Panc1 (cell line): ENCODE measurements at regions not wholly inside any gene's neighbourhood (a gene's known extent, or its start where the extent isn't known, plus 50 kb on each side); places are given as distances from the start of the nearest gene placed in this dataset.

Source experiments
- POLR2AphosphoS5 ChIP-seq: IDR thresholded peaks from 2 replicates; pipeline ENCODE4 v1.6.1; 2012; ENCODE audit warnings: mild to moderate bottlenecking, low read depth, low read length, moderate library complexity
- TF ChIP-seq, protein P1 (sequence below): fragments of 450-650 bp; IDR thresholded peaks from 2 replicates; pipeline ENCODE4 v1.5.1; 2017; ENCODE audit warnings: mild to moderate bottlenecking
- TF ChIP-seq, protein P2 (sequence below), 2 experiments: IDR thresholded peaks; 2 replicates each; pipeline ENCODE4 v1.6.1; 2011 to 2012; ENCODE audit warnings: low read depth in 2 of 2, control low read depth in 1 of 2, low read length in 1 of 2, mild to moderate bottlenecking in 1 of 2, moderate library complexity in 1 of 2; ENCODE audit not compliant: insufficient read depth in 1 of 2

GRCh38 chr14:66036547-66036946 lies 449.6 kb upstream of the CCDC196 start:
- TF ChIP-seq, protein P1, sequence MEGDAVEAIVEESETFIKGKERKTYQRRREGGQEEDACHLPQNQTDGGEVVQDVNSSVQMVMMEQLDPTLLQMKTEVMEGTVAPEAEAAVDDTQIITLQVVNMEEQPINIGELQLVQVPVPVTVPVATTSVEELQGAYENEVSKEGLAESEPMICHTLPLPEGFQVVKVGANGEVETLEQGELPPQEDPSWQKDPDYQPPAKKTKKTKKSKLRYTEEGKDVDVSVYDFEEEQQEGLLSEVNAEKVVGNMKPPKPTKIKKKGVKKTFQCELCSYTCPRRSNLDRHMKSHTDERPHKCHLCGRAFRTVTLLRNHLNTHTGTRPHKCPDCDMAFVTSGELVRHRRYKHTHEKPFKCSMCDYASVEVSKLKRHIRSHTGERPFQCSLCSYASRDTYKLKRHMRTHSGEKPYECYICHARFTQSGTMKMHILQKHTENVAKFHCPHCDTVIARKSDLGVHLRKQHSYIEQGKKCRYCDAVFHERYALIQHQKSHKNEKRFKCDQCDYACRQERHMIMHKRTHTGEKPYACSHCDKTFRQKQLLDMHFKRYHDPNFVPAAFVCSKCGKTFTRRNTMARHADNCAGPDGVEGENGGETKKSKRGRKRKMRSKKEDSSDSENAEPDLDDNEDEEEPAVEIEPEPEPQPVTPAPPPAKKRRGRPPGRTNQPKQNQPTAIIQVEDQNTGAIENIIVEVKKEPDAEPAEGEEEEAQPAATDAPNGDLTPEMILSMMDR, result no peak
- no peak for TF ChIP-seq POLR2AphosphoS5
- TF ChIP-seq, protein P2, sequence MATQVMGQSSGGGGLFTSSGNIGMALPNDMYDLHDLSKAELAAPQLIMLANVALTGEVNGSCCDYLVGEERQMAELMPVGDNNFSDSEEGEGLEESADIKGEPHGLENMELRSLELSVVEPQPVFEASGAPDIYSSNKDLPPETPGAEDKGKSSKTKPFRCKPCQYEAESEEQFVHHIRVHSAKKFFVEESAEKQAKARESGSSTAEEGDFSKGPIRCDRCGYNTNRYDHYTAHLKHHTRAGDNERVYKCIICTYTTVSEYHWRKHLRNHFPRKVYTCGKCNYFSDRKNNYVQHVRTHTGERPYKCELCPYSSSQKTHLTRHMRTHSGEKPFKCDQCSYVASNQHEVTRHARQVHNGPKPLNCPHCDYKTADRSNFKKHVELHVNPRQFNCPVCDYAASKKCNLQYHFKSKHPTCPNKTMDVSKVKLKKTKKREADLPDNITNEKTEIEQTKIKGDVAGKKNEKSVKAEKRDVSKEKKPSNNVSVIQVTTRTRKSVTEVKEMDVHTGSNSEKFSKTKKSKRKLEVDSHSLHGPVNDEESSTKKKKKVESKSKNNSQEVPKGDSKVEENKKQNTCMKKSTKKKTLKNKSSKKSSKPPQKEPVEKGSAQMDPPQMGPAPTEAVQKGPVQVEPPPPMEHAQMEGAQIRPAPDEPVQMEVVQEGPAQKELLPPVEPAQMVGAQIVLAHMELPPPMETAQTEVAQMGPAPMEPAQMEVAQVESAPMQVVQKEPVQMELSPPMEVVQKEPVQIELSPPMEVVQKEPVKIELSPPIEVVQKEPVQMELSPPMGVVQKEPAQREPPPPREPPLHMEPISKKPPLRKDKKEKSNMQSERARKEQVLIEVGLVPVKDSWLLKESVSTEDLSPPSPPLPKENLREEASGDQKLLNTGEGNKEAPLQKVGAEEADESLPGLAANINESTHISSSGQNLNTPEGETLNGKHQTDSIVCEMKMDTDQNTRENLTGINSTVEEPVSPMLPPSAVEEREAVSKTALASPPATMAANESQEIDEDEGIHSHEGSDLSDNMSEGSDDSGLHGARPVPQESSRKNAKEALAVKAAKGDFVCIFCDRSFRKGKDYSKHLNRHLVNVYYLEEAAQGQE (IDR thresholded peaks at IDR 0.05; ENCODE audit: insufficient read depth in 1 of 2, low read depth in 2 of 2, low read length in 1 of 2), result no peak
